SK-N-SH (cell line): ENCODE measurements at regions not wholly inside any gene's neighbourhood (a gene's known extent, or its start where the extent isn't known, plus 50 kb on each side); places are given as distances from the start of the nearest gene placed in this dataset.

ENCODE experiments used
- CTCF ChIA-PET: fragments of 300-600, 350-600 bp; formaldehyde crosslinking; extraction: SDS; loops from one replicate; lab custom pipeline; 2021; lab: Yijun Ruan, JAX
- POLR2A ChIA-PET: fragments of 350-600 bp; sonication (Branson Sonifier 250); formaldehyde crosslinking; extraction: SDS; loops from one replicate; lab custom pipeline; 2020; ENCODE audit warnings: antibody characterized with exemption, inconsistent platforms; lab: Yijun Ruan, JAX
- DNase-seq: peaks from one replicate; pipeline ENCODE4 v3.0.0; 2012
- H2AFZ ChIP-seq: fragments of 200-600 bp; sonication (generic); 2 replicates; pipeline ENCODE4 v1.8.1; 2016; ENCODE audit warnings: antibody characterized with exemption, mild to moderate bottlenecking, low read depth
- H3F3A ChIP-seq: fragments of 200-600 bp; sonication (generic); replicated peaks from 2 replicates; pipeline ENCODE3; 2016; ENCODE audit warnings: antibody characterized with exemption, mild to moderate bottlenecking; ENCODE audit not compliant: insufficient read depth
- H3K27ac ChIP-seq, 2 experiments: fragments of 200-500 bp in 1 of 2; fragments of 200-600 bp in 1 of 2; sonication (Bioruptor generic) in 1 of 2; sonication (generic), shearing (Covaris generic) in 1 of 2; 2 replicates each; pipeline versions ENCODE4 v1.5.1 to v1.6.1; 2014 to 2016; ENCODE audit warnings: low read depth in 2 of 2, inconsistent platforms in 1 of 2, low read length in 1 of 2, mild to moderate bottlenecking in 1 of 2, mixed read lengths in 1 of 2
- H3K27me3 ChIP-seq: fragments of 200-600 bp; sonication (generic), shearing (Covaris generic); 2 replicates; pipeline ENCODE4 v1.6.1; 2016; ENCODE audit warnings: mixed run types; ENCODE audit not compliant: insufficient read depth
- H3K36me3 ChIP-seq, 2 experiments: fragments of 200-500 bp in 1 of 2; fragments of 200-600 bp in 1 of 2; sonication (Bioruptor generic) in 1 of 2; sonication (generic) in 1 of 2; replicated peaks in 1 of 2; 2 replicates each; pipeline versions ENCODE3 to v1.5.1; 2014 to 2016; ENCODE audit warnings: low read length in 1 of 2, mild to moderate bottlenecking in 1 of 2; ENCODE audit not compliant: insufficient read depth in 2 of 2, control insufficient read depth in 1 of 2
- H3K4me1 ChIP-seq, 2 experiments: fragments of 200-500 bp in 1 of 2; fragments of 200-600 bp in 1 of 2; sonication (Bioruptor generic) in 1 of 2; sonication (generic), shearing (Covaris generic) in 1 of 2; 2 replicates each; pipeline versions ENCODE4 v1.5.1 to v1.6.1; 2014 to 2016; ENCODE audit warnings: low read depth in 1 of 2, low read length in 1 of 2, mixed run types in 1 of 2; ENCODE audit not compliant: insufficient read depth in 2 of 2, control insufficient read depth in 1 of 2
- H3K4me2 ChIP-seq: fragments of 200-600 bp; sonication (generic), shearing (Covaris generic); 2 replicates; pipeline ENCODE4 v1.6.1; 2017; ENCODE audit warnings: mixed run types
- H3K4me3 ChIP-seq, 2 experiments: fragments of 200-500 bp in 1 of 2; fragments of 200-600 bp in 1 of 2; sonication (Bioruptor generic) in 1 of 2; sonication (generic), shearing (Covaris generic) in 1 of 2; 2 replicates each; pipeline versions ENCODE4 v1.5.1 to v1.8.1; 2014 to 2016; ENCODE audit warnings: low read depth in 2 of 2, inconsistent platforms in 1 of 2, low read length in 1 of 2, mild to moderate bottlenecking in 1 of 2, mixed read lengths in 1 of 2, moderate library complexity in 1 of 2
- H3K79me2 ChIP-seq: fragments of 200-600 bp; sonication (generic); 2 replicates; pipeline ENCODE4 v1.8.1; 2017; ENCODE audit warnings: mild to moderate bottlenecking; ENCODE audit not compliant: insufficient read depth
- H3K9ac ChIP-seq: fragments of 200-600 bp; sonication (generic); 2 replicates; pipeline ENCODE4 v1.6.1; 2017; ENCODE audit warnings: mixed run types
- H3K9me2 ChIP-seq: fragments of 200-600 bp; sonication (generic); 2 replicates; pipeline ENCODE4 v1.6.1; 2017; ENCODE audit warnings: mixed run types
- H3K9me3 ChIP-seq: fragments of 200-600 bp; sonication (generic); 2 replicates; pipeline ENCODE4 v1.6.1; 2017; ENCODE audit warnings: mixed run types, mild to moderate bottlenecking, moderate library complexity
- H4K20me1 ChIP-seq: fragments of 200-600 bp; sonication (generic); 2 replicates; pipeline ENCODE4 v1.6.1; 2017; ENCODE audit warnings: mild to moderate bottlenecking, mixed run types; ENCODE audit not compliant: insufficient read depth
- CTCF ChIP-seq: fragments of 200-600 bp; sonication (generic); IDR thresholded peaks from 2 replicates; pipeline ENCODE4 v1.6.1; 2017; ENCODE audit warnings: antibody characterized with exemption, mild to moderate bottlenecking, moderate library complexity
- ELF1 ChIP-seq: IDR thresholded peaks from 2 replicates; pipeline ENCODE4 v1.4.0; 2012
- EP300 ChIP-seq, 2 experiments: IDR thresholded peaks; 2 replicates each; pipeline versions ENCODE4 v1.4.0 to v1.6.1; 2012; ENCODE audit warnings: borderline replicate concordance in 1 of 2, low read depth in 1 of 2, low read length in 1 of 2
- EZH2phosphoT487 ChIP-seq: fragments of 200-600 bp; sonication (generic); IDR thresholded peaks from 2 replicates; pipeline ENCODE4 v1.6.1; 2017; ENCODE audit warnings: low read depth, mixed run types, mild to moderate bottlenecking, antibody characterized with exemption, moderate library complexity, borderline replicate concordance
- FOSL2 ChIP-seq: IDR thresholded peaks from 2 replicates; pipeline ENCODE4 v1.4.0; 2012; ENCODE audit warnings: low read depth, mild to moderate bottlenecking, moderate library complexity, borderline replicate concordance
- FOXJ3 ChIP-seq: sonication (generic); formaldehyde crosslinking; IDR thresholded peaks from 2 replicates; pipeline ENCODE4 v1.5.1; 2020; ENCODE audit warnings: mild to moderate bottlenecking, missing genetic modification reagents
- FOXM1 ChIP-seq: IDR thresholded peaks from 2 replicates; pipeline ENCODE4 v1.4.0; 2012; ENCODE audit warnings: low read depth, mild to moderate bottlenecking
- IRF3 ChIP-seq: fragments of 150-350 bp; IDR thresholded peaks from 2 replicates; pipeline ENCODE4 v1.6.1; 2016; ENCODE audit warnings: mild to moderate bottlenecking, low read depth, low read length
- MAX ChIP-seq: IDR thresholded peaks from 2 replicates; pipeline ENCODE4 v1.4.0; 2012; ENCODE audit warnings: low read depth
- MEF2A ChIP-seq: IDR thresholded peaks from 2 replicates; pipeline ENCODE4 v1.4.0; 2012; ENCODE audit warnings: low read depth, borderline replicate concordance
- MXI1 ChIP-seq: IDR thresholded peaks from 2 replicates; pipeline ENCODE4 v1.6.1; 2012; ENCODE audit warnings: mild to moderate bottlenecking, low read depth, low read length, improper control_type of control experiment
- NFIC ChIP-seq: IDR thresholded peaks from 2 replicates; pipeline ENCODE4 v1.4.0; 2012; ENCODE audit warnings: borderline replicate concordance
- NRF1 ChIP-seq: IDR thresholded peaks from 2 replicates; pipeline ENCODE4 v1.6.1; 2012; ENCODE audit warnings: low read depth, mild to moderate bottlenecking, low read length
- POLR2AphosphoS5 ChIP-seq: IDR thresholded peaks from 2 replicates; pipeline ENCODE4 v1.6.1; 2012; ENCODE audit warnings: low read depth, low read length
- RAD21 ChIP-seq: IDR thresholded peaks from 2 replicates; pipeline ENCODE4 v1.6.1; 2012; ENCODE audit warnings: mild to moderate bottlenecking, low read length
- RXRA ChIP-seq: IDR thresholded peaks from 2 replicates; pipeline ENCODE4 v1.4.0; 2012; ENCODE audit warnings: low read depth, mild to moderate bottlenecking, borderline replicate concordance
- SIN3A ChIP-seq: IDR thresholded peaks from 2 replicates; pipeline ENCODE4 v1.6.1; 2012; ENCODE audit warnings: low read depth, mild to moderate bottlenecking, low read length, moderate library complexity, borderline replicate concordance
- SMC3 ChIP-seq: IDR thresholded peaks from 2 replicates; pipeline ENCODE4 v1.6.1; 2012; ENCODE audit warnings: low read depth, low read length, improper control_type of control experiment
- TAF1 ChIP-seq: IDR thresholded peaks from 2 replicates; pipeline ENCODE4 v1.6.1; 2012; ENCODE audit warnings: low read depth, mild to moderate bottlenecking, low read length, moderate library complexity, borderline replicate concordance
- TEAD4 ChIP-seq: IDR thresholded peaks from 2 replicates; pipeline ENCODE4 v1.4.0; 2012; ENCODE audit warnings: mild to moderate bottlenecking, borderline replicate concordance; ENCODE audit not compliant: insufficient read depth
- USF1 ChIP-seq: IDR thresholded peaks from 2 replicates; pipeline ENCODE4 v1.4.0; 2012; ENCODE audit warnings: low read depth, borderline replicate concordance
- YY1 ChIP-seq: IDR thresholded peaks from 2 replicates; pipeline ENCODE4 v1.4.0; 2012; ENCODE audit warnings: low read depth, mild to moderate bottlenecking
- ZBTB33 ChIP-seq: IDR thresholded peaks from 2 replicates; pipeline ENCODE4 v1.4.0; 2012; ENCODE audit warnings: low read depth, borderline replicate concordance
- WGBS: methylation state at CpG from one replicate; pipeline ENCODE4 v1.1.6; 2017; ENCODE audit warnings: low lambda C conversion rate; 5-methylcytosine and 5-hydroxymethylcytosine counted together

- Histone ChIP-seq H3K4me1 (peaks cover 0 to 3% of the 10 kb centered on the region in 2 experiments; a peak in 1 of 4 replicates), H3K27me3 (no peaks in the 10 kb centered on the region), H3K9me2 (no peaks in the 10 kb centered on the region), H3F3A (no peaks in the 10 kb centered on the region), H3K9me3 (no peaks in the 10 kb centered on the region), H4K20me1 (no peaks in the 10 kb centered on the region), H2AFZ (no peak overlapping the region), H3K79me2 (no peaks in the 10 kb centered on the region), H3K9ac (no peak overlapping the region), H3K4me3 (no peak overlapping the region), H3K4me2 (no peak overlapping the region), H3K27ac (no peak overlapping the region), H3K36me3 (no peaks in the 10 kb centered on the region)
- no peak for TF ChIP-seq TEAD4
- no peak for TF ChIP-seq ELF1
- no peak for TF ChIP-seq MEF2A
- no peak for TF ChIP-seq YY1
- no peak for TF ChIP-seq FOXJ3 (CRISPR knock-in tag)
- no peak for TF ChIP-seq CTCF
- TF ChIP-seq EZH2phosphoT487: no peak
- TF ChIP-seq TAF1: no peak
- no peak for TF ChIP-seq FOSL2
- no peak for TF ChIP-seq MXI1
- TF ChIP-seq EP300 (IDR thresholded peaks at IDR 0.05; ENCODE audit: borderline replicate concordance in 1 of 2, low read depth in 1 of 2, low read length in 1 of 2): no peak
- TF ChIP-seq POLR2AphosphoS5: no peak
- TF ChIP-seq SMC3: no peak
- TF ChIP-seq NFIC: no peak
- TF ChIP-seq ZBTB33: no peak
- POLR2A ChIA-PET: no interaction called here
- CTCF ChIA-PET: no interaction called here
- no peak for DNase-seq
- 47% methylated on average over 10 of the region's 10 CpGs for WGBS
These were observed 770.4 kb upstream of the ALG10B start for GRCh38 chr12:37546206-37546605.

GRCh38 chr12:37546901-37547475 lies 769.6 kb upstream of the ALG10B start:
- Histone ChIP-seq H3K36me3 (no peaks in the 10 kb centered on the region), H3K4me2 (no peak overlapping the region), H3K4me3 (peak overlapping the region in 1 of 2 experiments; percentile 41; a peak in 2 of 4 replicates), H3F3A (no peaks in the 10 kb centered on the region), H3K27me3 (no peaks in the 10 kb centered on the region), H3K9me3 (no peaks in the 10 kb centered on the region), H3K9me2 (no peaks in the 10 kb centered on the region), H3K4me1 (peaks cover 0 to 3% of the 10 kb centered on the region in 2 experiments; a peak in 1 of 4 replicates), H3K9ac (no peak overlapping the region), H2AFZ (no peak overlapping the region), H3K27ac (no peak overlapping the region), H4K20me1 (no peaks in the 10 kb centered on the region), H3K79me2 (no peaks in the 10 kb centered on the region)
- ChIA-PET CTCF (no interaction called here), POLR2A (no interaction called here)
- DNase-seq: peak; percentile 16
- WGBS: 29% methylated on average over 12 of the region's 20 CpGs
- TF ChIP-seq NRF1 (no peak), SIN3A (no peak), IRF3 (no peak), MAX (no peak), YY1 (no peak), RXRA (no peak), ELF1 (no peak), FOXM1 (no peak), RAD21 (no peak), MXI1 (no peak), USF1 (no peak), EZH2phosphoT487 (no peak), MEF2A (no peak)
